Kasumi-1 (cell line): ENCODE measurements at regions not wholly inside any gene's neighbourhood (a gene's known extent, or its start where the extent isn't known, plus 50 kb on each side); places are given as distances from the start of the nearest gene placed in this dataset.

Experiments
- DNase-seq, 2 experiments: peaks; one replicate each; lab custom pipeline; 2025; lab: John Stamatoyannopoulos, UW

- no peak for DNase-seq
Measured at GRCh38 chr11:15585602-15586331, 471.0 kb downstream of the INSC start.

DNA sequence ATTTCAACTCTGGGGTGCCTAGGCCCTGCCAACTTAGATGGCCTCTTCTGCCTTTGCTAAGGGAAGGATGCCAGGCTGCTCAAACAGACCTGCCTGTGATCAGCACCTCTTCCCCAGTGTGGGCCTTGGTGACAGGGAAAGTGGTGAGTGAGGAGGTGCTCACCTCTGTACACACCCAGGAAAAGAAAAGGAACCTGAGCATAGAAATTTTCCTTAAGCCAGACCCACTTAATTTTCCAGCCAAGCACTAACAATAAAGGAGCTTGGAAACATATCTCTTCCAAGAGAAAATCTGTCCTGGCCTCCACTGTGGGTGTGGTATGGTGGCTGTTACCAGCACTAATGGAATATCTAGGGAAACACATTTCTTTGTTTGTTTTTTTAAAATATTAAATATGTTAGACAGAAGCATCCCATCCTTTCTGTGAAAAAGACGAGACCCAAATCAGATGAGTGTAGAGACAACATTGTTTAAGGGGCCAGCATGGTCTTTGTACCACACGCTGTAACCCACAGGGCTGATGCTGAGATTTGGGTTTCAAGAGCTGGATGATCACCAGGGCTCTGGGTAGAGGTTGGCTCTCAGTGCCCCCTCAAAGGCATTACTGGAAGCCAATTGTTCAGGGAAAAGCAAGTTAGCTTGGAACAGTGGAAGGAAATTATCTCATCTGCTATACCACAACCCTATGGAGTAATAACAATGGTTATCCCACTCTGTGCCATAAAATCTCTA lies 472.2 kb downstream of the INSC start:
- DNase-seq: no peak

DNA sequence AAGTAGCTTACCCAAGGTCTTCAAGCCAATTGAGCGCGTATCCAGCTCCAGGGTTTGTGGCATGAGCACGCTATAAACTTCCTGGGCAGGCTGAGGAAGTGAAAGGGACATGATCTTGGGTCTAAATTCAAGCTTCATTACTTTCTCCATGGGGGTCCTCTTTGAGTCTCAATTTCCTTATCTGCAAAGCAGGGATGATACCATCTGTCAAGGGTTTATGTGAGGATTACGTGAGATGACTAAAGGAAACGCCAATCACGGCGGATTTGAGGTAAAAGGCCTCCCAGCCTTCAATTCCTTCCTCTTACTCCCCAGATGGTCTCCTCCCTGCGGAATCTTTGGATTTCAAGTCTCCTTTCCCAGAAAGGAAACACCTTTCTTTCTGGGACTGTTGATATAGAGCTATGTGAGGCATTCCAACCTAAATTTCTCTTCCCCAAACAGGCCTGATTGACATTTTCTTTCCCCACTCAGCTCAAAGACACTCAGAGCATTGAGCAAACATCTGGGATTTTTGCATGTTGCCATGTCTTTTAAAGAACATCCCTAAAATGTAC lies 474.4 kb downstream of the INSC start:
- DNase-seq: no peak

DNA sequence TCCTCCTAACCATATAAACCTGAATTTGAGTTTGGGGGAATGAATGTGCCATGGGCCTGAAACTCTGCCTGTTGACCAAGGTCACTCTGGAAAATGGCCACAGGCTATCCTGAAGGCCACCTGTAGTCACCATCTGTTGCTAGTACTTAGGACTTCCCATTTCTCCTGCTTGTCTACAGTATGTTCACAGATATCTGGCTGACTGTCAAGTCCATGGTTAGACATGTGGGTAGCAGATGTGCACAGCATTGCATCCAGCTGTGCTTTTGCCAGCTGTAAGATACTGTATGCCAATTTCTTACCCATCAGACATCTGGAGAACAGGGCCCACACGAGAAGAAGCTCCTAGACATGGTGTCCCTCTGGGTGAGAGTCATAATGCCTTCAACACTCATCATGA lies 475.4 kb downstream of the INSC start:
- no peak for DNase-seq

DNA sequence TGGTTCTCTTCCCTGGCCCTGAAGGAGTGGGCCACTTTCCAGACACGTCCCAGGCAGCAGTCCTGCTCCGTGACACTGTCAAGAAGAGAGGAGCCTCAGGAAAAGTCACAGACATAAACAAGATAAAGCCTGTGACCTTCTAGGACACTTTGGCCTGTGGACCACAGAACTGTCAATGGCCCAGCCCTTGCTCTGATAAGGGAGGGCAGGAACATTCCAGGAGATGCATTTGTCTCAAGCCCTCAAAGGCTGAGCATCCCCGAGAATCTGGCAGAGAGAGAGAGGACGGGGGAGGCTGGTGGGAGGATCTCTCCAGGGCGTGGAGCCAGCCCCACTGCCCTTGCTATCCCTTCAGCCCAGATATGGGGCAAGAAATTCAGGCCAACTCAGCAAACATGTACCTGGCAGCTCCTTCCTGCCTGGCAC lies 476.4 kb downstream of the INSC start:
- DNase-seq: no peak

DNA sequence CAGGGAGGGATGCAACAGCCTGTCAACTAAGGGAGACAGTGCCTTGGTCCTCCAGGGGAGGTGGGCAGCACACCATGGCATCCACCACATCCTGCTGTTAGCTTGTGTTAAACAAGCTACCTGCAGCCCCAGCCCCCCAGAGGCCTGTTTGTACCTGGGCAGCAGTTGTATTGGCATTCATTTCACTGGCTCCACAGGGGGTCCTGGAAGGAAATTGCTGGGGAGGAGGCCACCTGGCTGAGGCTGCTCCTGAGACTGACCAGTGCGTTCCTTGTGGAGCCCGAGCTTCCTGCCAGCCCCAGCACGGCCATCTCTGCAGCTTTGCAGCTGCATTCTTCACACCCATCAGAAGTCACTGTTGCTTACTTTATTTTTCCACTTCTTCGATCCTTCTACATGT lies 479.9 kb downstream of the INSC start:
- DNase-seq: no peak

DNA sequence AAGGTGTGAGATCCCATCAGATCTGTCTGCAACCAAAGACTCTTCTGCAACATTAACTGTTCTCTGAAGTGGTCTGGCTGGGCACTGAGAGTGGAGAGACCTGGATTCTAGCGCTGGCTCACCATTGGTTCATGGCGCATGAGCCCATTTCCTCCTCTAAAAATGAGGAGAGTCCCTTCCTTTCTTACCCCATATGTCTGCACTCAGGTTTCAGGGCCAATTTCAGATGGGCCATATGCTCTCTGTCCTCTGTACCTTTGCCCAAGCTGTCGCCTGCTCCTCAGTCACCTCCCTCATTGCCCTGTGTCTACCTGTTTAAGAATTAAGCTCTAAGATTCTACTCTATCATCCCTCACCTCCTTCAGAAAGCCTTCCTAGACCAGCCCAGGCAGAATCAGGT lies 484.7 kb downstream of the INSC start:
- no peak for DNase-seq

DNA sequence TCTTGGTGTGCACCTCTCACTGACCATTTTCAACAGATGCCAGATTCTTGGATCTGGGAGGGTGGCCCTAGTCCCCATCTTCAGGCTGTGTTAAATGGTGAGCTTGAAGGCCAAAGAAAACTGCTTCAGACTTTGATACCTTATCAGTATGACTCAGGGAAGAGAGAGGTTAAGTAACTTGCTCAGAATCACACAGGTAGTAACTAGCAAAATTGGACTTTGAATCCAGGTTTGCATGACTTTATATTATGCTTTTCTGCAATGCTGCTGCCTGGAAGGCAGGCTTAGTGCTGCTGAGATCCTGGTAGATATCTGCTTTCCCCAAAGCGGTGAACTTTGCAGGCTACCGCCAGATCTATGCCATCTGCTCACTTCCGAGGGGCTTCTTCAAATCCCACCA lies 487.3 kb downstream of the INSC start:
- no peak for DNase-seq

DNA sequence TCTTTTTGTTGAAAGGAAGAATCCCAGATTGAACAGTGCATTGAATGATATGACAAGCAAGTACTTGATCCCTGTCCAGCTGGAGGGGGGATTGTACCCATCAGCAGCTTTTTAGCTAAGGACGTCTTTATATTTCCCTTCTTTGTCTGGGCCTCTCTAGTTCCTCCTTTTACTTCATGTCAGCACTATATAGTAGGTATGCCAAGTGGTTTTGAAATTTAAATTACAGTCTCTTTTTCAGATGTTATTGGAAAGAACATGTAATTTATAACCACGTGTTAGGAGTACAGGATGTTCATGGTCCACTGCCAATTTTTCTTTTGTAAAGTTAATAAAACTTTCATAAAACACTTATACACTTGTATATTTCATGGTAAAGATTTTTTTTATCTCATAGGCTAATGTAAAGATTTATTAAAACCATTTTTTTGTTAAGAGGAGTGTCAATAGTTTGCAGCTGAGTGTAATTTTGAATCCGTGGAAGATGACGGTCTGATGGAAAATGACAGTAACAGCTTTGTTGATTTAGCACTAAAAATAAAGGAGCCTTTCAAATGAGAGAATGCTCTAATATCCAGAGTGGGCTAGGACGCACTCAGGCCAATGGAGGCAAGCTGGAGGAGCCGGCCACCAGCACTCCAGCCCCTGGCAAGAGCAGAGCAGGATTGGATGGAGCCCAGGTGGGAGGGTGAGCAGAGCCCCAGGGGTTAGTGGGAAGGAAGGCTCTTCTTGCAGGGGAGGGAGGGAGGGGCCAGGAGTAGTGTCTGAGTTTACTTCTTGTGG lies 488.3 kb downstream of the INSC start:
- DNase-seq: no peak

DNA sequence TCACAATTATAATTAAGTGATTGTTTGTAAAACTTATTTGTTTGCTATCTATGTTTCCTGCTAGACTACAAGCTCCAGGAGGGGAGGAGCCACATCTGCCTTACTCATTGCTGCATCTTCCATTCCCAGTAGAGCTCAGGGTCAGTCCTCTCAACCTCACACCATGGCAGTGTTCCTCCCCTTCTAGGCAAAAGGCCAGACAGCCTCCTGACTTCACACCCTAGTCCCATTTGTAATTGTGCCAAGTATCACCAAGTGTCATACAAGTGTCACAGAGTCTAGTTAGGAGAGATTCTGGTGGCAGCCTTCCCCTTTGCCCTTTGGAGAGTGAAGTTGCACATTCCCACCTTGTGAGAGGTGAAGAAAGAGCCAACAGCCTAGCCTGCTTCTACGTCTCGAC lies 490.4 kb downstream of the INSC start:
- DNase-seq: no peak

- DNase-seq: no peak
Measured at GRCh38 chr11:15607361-15608036, 492.8 kb downstream of the INSC start.

- no peak for DNase-seq
Measured at GRCh38 chr11:15609445-15609844, 494.7 kb downstream of the INSC start.

- DNase-seq: no peak
Measured at GRCh38 chr11:15610881-15611280, 496.2 kb downstream of the INSC start.

GRCh38 chr11:15613251-15613650 lies 498.5 kb downstream of the INSC start:
- DNase-seq: no peak

GRCh38 chr11:15613789-15614188 lies 499.1 kb downstream of the INSC start:
- DNase-seq: no peak

DNA sequence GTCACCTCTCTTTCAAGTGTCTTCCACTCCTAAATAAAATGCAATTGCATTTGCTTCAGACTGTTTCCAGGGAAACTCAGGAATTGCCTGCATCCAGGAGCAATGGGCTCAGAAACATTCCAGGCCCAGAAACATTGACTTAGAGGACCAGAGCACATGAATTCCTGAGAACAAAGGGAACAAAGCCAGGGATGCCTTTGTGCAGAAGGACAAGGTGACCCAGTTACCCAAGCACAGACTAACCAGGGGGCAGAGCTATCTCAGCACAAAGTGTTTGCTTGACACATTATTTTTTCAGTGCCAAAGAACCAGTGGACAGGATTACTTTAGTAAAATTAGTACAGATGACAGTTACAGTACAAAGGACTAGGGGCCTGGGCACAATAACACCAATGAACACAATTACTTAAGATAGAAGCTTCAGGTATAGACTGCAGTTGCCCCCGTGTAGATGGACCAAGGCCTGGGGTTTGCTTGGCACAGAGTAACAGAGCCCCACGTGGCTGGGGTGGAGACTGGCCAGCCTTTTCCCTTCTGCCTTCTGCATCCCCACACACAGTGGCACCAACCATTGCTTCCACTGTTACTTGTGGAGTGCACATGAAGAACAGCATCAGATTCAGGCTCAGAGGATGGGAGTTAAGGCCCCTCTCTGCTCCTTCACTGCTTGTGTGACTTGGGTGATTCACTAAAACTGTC lies 500.8 kb downstream of the INSC start:
- no peak for DNase-seq

DNA sequence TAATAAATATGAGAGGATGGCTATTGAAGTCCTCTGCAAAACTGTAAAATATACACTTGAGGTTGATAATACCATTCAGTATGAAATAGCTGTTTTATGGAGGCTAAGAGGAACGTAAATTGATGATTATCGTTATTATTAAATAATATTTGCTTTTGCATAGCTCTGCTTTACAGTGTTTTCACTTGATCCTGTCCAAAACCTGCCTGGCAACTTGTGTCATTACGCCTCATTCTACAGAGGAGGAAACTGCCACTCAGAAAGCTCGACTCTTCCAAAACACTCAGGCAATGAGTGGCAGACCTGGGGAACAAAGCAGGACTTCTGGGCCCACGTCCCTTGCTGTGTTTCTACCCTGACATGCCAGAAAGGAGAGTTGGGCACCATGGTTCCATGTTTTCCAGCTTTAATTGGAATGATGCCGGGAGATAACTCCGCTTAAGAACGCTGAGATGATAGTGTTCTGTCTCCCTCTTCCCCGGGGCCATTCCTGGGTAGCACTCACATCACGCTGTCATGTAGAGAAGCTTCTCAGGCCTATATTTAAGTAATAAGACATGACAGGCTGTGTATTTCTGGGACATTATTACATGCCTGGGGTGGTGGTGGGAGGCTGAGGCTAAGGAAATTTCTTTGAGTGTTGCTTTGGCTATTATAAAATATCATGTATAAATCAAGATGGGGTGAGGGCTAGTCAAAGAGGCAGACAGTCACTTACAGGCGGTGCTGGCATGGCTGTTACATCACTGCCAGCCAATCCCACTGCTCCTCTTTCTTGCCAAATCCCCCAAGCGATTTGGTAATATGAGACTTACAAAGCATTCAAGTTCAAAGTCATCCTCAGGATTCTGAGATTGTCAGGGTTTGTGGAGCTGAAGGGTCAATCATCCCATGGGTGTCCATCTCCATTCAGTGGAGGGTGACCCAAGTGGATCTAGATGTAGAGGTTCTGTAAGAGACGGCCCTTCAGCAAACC lies 501.7 kb downstream of the INSC start:
- no peak for DNase-seq

DNA sequence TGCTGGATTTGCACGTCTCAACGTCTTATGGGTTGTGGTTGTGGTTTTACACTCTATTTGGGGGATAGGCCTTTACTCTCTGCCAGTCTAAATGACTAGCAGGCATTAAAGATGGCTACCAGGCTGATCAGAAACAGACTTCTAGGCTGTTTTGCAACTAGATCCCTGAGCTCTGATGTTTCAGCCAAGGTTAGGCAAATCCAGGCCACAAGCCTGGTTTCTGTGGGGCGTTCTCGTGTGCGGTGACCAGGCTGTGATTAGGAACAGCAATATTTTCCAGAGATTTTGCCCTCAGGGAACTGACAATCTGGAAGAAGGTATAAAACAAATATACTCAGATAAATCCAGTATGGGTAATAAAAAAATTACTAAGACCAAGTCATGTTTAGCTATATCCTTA lies 502.4 kb downstream of the INSC start:
- no peak for DNase-seq

GRCh38 chr11:15618583-15619032 lies 503.9 kb downstream of the INSC start:
- no peak for DNase-seq

DNA sequence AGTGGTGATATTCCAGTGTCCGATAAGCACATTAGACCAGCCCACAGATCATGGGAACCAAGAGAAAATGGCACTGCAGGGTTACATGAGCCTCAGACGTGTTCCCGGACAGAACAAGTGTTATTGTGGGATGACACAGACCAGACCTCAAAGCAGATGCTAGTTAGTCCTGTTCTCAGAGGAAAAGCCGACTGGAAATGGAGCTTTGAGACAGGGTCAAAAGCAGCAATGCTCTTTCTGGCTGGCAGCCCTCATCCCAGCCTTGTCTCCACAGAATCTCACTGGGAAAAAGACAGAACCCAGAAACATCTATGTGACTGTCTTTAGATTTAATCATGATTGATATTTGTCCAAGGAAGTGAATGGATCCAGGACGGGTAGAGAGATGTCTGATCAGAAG lies 506.8 kb downstream of the INSC start:
- no peak for DNase-seq
